Ovary (tissue), 7 donors: ENCODE measurements at regions not wholly inside any gene's neighbourhood (a gene's known extent, or its start where the extent isn't known, plus 50 kb on each side); places are given as distances from the start of the nearest gene placed in this dataset.
A peak's percentile ranks its signal among the peaks of the same experiment; 100 is the strongest.

Experiments used
- DNase-seq, 5 donors: peaks; one replicate each; pipeline ENCODE4 v3.0.0-alpha.2; 2019 to 2020
- H3K27ac ChIP-seq, 2 donors: fragments of 200-600 bp; one replicate each; pipeline versions ENCODE4 v1.5.1 to v1.8.0; 2019 to 2022
- H3K27me3 ChIP-seq: fragments of 200-600 bp; one replicate; pipeline ENCODE4 v1.8.0; 2022
- H3K36me3 ChIP-seq: fragments of 200-600 bp; sonication (generic); one replicate; pipeline ENCODE4 v1.5.1; 2019
- H3K4me1 ChIP-seq: one replicate; pipeline ENCODE4 v1.8.1; 2013; ENCODE audit warnings: mild to moderate bottlenecking, moderate library complexity; ENCODE audit not compliant: insufficient read depth
- H3K4me3 ChIP-seq: fragments of 200-600 bp; sonication (generic); one replicate; pipeline ENCODE4 v1.5.1; 2017
- H3K9me3 ChIP-seq, 2 donors: fragments of 200-600 bp in 1 of 2; sonication (generic) in 1 of 2; one replicate each; pipeline versions ENCODE4 v1.5.1 to v1.8.1; 2013 to 2019; ENCODE audit warnings: mild to moderate bottlenecking in 1 of 2, moderate library complexity in 1 of 2
- EP300 ChIP-seq: sonication (generic); formaldehyde crosslinking; IDR thresholded peaks from one replicate; pipeline ENCODE4 v1.6.1; 2017; ENCODE audit warnings: antibody characterized with exemption
- POLR2A ChIP-seq: fragments of 450-650 bp; IDR thresholded peaks from one replicate; pipeline ENCODE4 v1.6.1; 2017; ENCODE audit warnings: antibody characterized with exemption, mild to moderate bottlenecking, moderate library complexity
- WGBS, 3 donors: extraction: QIAGEN DNeasy Blood & Tissue Kit in 1 of 3; methylation state at CpG; one replicate each; pipeline versions ENCODE4 v1.1.5 to v1.1.7; 2013 to 2017; 5-methylcytosine and 5-hydroxymethylcytosine counted together
- intact Hi-C, 4 donors: fragments of 100-400 bp; cut with DNase I; formaldehyde crosslinking; loops; one replicate each; pipeline versions ENCODE4 v1.11.0 to v1.15.1; 2022 to 2023
- TF ChIP-seq, protein P1 (sequence below), 3 donors: fragments of 450-650 bp in 2 of 3; fragments of 200-600 bp in 1 of 3; IDR thresholded peaks; one replicate each; pipeline versions ENCODE4 v1.5.1 to v1.8.0; 2016 to 2022; ENCODE audit warnings: antibody characterized with exemption in 3 of 3, mild to moderate bottlenecking in 1 of 3
- donor health status: DM: no; HTN: no; CAD: no; lungs with moderate emphysema.
- donor health status: DM: no; HTN: no; CAD: no.
- donor health status: Bipolar disorder and iron deficiency.
- donor health status: DM: no; HTN: no; CAD: no.
- donor health status: DM: yes; HTN: yes; CAD: no.

DNA sequence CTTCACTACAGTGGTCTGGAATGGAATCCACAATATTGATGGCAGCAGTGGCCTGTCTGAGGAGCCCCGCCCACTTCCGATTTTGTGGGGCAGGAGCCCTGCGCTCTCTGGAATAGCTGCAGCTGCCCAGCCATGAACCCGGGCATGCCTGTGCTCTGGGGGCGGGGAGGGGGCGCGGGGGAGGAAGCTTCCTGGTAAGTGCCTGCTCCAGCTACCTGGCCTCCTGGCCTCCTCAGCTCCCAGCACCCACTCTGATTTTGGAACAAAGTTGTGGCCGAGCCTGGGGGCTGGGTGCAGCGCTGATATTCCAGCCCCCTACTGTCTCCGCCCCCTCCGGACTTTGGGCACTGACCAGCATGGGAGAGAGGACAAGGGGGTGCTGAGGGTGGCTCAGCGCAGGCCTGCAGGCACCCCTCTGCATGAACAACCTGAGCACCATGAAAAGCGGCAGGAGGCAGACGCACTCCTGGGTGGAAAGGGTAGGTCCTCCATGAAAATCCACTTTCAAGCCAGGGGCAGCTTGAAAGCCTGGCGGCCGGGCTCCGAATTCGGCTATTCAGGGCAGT lies 972.7 kb upstream of the AGA start:
- intact Hi-C loops = no loop called here
- no peaks in the 10 kb centered on the region for H3K9me3 ChIP-seq
- DNase-seq = peak in 1 of 5 donors; percentile 11
- H3K4me1 ChIP-seq = no peaks in the 10 kb centered on the region
- H3K27ac ChIP-seq = no peak overlapping the region
- no peaks in the 10 kb centered on the region for H3K36me3 ChIP-seq
- WGBS, 3 donors = 91 to 95% (median 94%) methylated on average over 18 of the region's 18 CpGs
- no peak overlapping the region for H3K4me3 ChIP-seq
- no peak for TF ChIP-seq EP300
- TF ChIP-seq, protein P1, sequence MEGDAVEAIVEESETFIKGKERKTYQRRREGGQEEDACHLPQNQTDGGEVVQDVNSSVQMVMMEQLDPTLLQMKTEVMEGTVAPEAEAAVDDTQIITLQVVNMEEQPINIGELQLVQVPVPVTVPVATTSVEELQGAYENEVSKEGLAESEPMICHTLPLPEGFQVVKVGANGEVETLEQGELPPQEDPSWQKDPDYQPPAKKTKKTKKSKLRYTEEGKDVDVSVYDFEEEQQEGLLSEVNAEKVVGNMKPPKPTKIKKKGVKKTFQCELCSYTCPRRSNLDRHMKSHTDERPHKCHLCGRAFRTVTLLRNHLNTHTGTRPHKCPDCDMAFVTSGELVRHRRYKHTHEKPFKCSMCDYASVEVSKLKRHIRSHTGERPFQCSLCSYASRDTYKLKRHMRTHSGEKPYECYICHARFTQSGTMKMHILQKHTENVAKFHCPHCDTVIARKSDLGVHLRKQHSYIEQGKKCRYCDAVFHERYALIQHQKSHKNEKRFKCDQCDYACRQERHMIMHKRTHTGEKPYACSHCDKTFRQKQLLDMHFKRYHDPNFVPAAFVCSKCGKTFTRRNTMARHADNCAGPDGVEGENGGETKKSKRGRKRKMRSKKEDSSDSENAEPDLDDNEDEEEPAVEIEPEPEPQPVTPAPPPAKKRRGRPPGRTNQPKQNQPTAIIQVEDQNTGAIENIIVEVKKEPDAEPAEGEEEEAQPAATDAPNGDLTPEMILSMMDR (IDR thresholded peaks at IDR 0.05) = no peak
- no peak for TF ChIP-seq POLR2A
- no peaks in the 10 kb centered on the region for H3K27me3 ChIP-seq

DNA sequence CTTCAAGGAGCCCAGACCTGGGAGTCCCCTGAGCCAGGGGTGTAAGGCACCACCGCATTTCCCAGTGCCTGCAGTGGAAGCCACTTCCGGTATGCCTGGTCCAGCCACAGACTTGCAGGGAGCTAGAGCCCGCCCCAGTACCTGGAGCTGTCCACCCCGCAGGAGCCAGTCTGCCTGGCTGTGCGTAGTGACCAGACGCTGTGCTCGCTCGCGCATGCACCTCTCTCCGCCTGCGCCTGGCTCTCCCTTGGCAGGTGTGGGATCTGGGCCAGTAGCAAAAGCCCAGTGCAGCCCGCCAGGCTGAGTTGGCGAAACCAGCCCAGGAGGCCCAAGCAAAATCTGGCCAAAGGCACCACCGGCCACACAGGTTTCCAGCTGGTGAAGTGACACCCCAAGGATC lies 973.7 kb upstream of the AGA start:
- no peak for TF ChIP-seq EP300
- TF ChIP-seq POLR2A = no peak
- TF ChIP-seq, protein P1 (IDR thresholded peaks at IDR 0.05) = no peak
- H3K4me1 ChIP-seq = no peaks in the 10 kb centered on the region
- no peaks in the 10 kb centered on the region for H3K36me3 ChIP-seq
- intact Hi-C loops = no loop called here
- no peak overlapping the region for H3K4me3 ChIP-seq
- WGBS, 3 donors = 96 to 99% (median 97%) methylated on average over 14 of the region's 14 CpGs
- H3K27ac ChIP-seq = no peak overlapping the region
- no peaks in the 10 kb centered on the region for H3K27me3 ChIP-seq
- no peak for DNase-seq
- no peaks in the 10 kb centered on the region for H3K9me3 ChIP-seq

DNA sequence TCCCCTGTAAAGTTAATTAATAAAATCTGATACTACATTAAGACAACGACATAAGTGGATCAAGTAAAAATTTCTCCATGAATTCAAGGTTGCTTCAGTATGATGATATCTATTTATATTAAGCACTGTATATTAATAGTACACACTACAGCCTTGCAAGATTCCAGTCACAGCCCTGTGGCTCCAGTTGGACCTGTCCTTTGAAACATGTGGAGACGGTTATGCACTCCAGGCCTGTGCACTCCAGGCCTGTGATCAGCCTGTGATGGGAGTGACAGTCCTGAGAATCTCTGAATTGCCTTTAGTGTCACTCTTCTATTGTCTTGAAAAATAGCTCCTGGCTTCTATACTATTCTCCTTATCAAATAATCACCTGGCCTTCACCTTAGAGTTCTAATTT lies 981.1 kb upstream of the AGA start:
- Histone ChIP-seq H3K27ac (no peak overlapping the region), H3K4me1 (no peaks in the 10 kb centered on the region), H3K4me3 (no peak overlapping the region), H3K9me3 (no peaks in the 10 kb centered on the region), H3K27me3 (no peaks in the 10 kb centered on the region), H3K36me3 (no peaks in the 10 kb centered on the region)
- intact Hi-C loops = no loop called here
- WGBS, 3 donors = 82 to 86% (median 84%) methylated on average over 2 of the region's 2 CpGs
- no peak for TF ChIP-seq EP300
- TF ChIP-seq, protein P1 (IDR thresholded peaks at IDR 0.05) = no peak
- TF ChIP-seq POLR2A = no peak
- no peak for DNase-seq

- H3K4me3 ChIP-seq = no peak overlapping the region
- TF ChIP-seq EP300 (no peak), POLR2A (no peak)
- TF ChIP-seq, protein P1 (IDR thresholded peaks at IDR 0.05) = no peak
- no peak for DNase-seq
- H3K4me1 ChIP-seq = no peaks in the 10 kb centered on the region
- H3K36me3 ChIP-seq = no peaks in the 10 kb centered on the region
- no peaks in the 10 kb centered on the region for H3K9me3 ChIP-seq
- H3K27me3 ChIP-seq = no peaks in the 10 kb centered on the region
- WGBS, 3 donors = 92 to 95% (median 92%) methylated on average over 3 of the region's 3 CpGs
- intact Hi-C loops = no loop called here
- no peak overlapping the region for H3K27ac ChIP-seq
Observed at GRCh38 chr4:178426871-178427270, 984.6 kb upstream of the AGA start.
